IPS-20b (cell line): ENCODE measurements at regions not wholly inside any gene's neighbourhood (a gene's known extent, or its start where the extent isn't known, plus 50 kb on each side); places are given as distances from the start of the nearest gene placed in this dataset.

ENCODE experiments used
- H3K27ac ChIP-seq: one replicate; pipeline ENCODE4 v1.5.1; 2013; ENCODE audit warnings: low read length
- H3K27me3 ChIP-seq: 2 replicates; pipeline ENCODE4 v1.6.1; 2013; ENCODE audit warnings: mild to moderate bottlenecking, low read length, inconsistent platforms; ENCODE audit not compliant: insufficient read depth
- H3K36me3 ChIP-seq: 2 replicates; pipeline ENCODE4 v1.6.1; 2013; ENCODE audit warnings: low read depth, mild to moderate bottlenecking, inconsistent platforms, low read length, moderate library complexity; ENCODE audit not compliant: insufficient read depth
- H3K4me1 ChIP-seq: 2 replicates; pipeline ENCODE4 v1.6.1; 2013; ENCODE audit warnings: mild to moderate bottlenecking, control low read depth, inconsistent platforms, low read length, moderate library complexity; ENCODE audit not compliant: insufficient read depth
- H3K4me3 ChIP-seq: 2 replicates; pipeline ENCODE4 v1.5.1; 2013; ENCODE audit warnings: mild to moderate bottlenecking, low read length, inconsistent platforms
- H3K9ac ChIP-seq: 2 replicates; pipeline ENCODE4 v1.6.1; 2013; ENCODE audit warnings: low read depth, mild to moderate bottlenecking, inconsistent platforms, low read length, moderate library complexity
- H3K9me3 ChIP-seq: 2 replicates; pipeline ENCODE4 v1.6.1; 2013; ENCODE audit warnings: mild to moderate bottlenecking, low read depth, low read length, inconsistent platforms; ENCODE audit not compliant: insufficient read depth

DNA sequence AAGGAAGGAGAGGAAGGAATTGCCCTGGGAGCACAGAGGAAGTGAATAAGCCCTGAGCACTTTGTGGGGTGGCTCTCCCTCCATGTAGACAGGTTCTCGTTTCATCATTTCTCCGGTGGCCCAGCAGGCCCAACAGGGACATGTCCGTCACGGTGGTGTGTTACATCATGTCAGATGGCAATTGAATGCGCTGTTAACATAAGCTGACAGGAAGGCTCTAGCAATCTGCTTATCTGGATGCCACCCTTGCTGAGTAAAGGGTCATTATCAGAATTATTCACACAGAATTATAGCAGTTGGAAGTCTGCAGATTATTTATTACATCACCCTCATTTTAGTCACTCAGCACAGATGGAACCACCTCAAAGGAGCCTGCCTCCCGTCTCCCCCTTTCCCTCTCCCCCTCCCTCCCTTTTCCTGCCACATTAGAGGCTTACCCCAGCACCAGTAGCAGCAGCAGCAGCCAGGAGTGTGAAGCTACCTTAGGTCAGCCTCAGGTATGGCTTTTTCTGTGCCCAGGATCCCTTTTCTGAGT lies 124.3 kb upstream of the TRIM2 start:
- Histone ChIP-seq H3K27ac (no peak overlapping the region), H3K4me3 (no peak overlapping the region)

GRCh38 chr4:153081006-153081580 lies 123.2 kb upstream of the TRIM2 start:
- H3K9me3 ChIP-seq, result no peaks in the 10 kb centered on the region
- no peak overlapping the region for H3K9ac ChIP-seq
- H3K4me1 ChIP-seq, result peaks cover 14% of the 10 kb centered on the region; the same call in 1 of the 2 replicates
- H3K4me3 ChIP-seq, result no peak overlapping the region
- no peak overlapping the region for H3K27ac ChIP-seq
- H3K27me3 ChIP-seq, result peaks cover 10% of the 10 kb centered on the region; the same call in 1 of the 2 replicates
- H3K36me3 ChIP-seq, result no peaks in the 10 kb centered on the region

More for the DNA sequence above, 124.3 kb upstream of the TRIM2 start:
- H3K9ac ChIP-seq, result no peak overlapping the region
- H3K4me1 ChIP-seq, result peaks cover 14% of the 10 kb centered on the region; the same call in 1 of the 2 replicates
- peaks cover 8% of the 10 kb centered on the region; the same call in 1 of the 2 replicates for H3K27me3 ChIP-seq
- H3K9me3 ChIP-seq, result no peaks in the 10 kb centered on the region
- no peaks in the 10 kb centered on the region for H3K36me3 ChIP-seq

GRCh38 chr4:153081693-153082092 lies 122.5 kb upstream of the TRIM2 start:
- H3K36me3 ChIP-seq, result no peaks in the 10 kb centered on the region
- H3K9ac ChIP-seq, result no peak overlapping the region
- no peaks in the 10 kb centered on the region for H3K9me3 ChIP-seq
- H3K27me3 ChIP-seq, result peaks cover 10% of the 10 kb centered on the region; the same call in 1 of the 2 replicates
- peaks cover 14% of the 10 kb centered on the region; the same call in 1 of the 2 replicates for H3K4me1 ChIP-seq
- no peak overlapping the region for H3K27ac ChIP-seq
- no peak overlapping the region for H3K4me3 ChIP-seq

GRCh38 chr4:153082322-153083301 lies 121.6 kb upstream of the TRIM2 start:
- H3K27ac ChIP-seq, result no peak overlapping the region
- peaks cover 10% of the 10 kb centered on the region; the same call in 1 of the 2 replicates for H3K27me3 ChIP-seq
- H3K9me3 ChIP-seq, result no peaks in the 10 kb centered on the region
- H3K9ac ChIP-seq, result peak overlapping the region; percentile 10; the same call in 1 of the 2 replicates
- H3K4me3 ChIP-seq, result peak overlapping the region; percentile 5; the same call in 1 of the 2 replicates
- H3K36me3 ChIP-seq, result no peaks in the 10 kb centered on the region
- peaks cover 14% of the 10 kb centered on the region; the same call in 1 of the 2 replicates for H3K4me1 ChIP-seq

- H3K27ac ChIP-seq, result no peak overlapping the region
- H3K27me3 ChIP-seq, result peaks cover 10% of the 10 kb centered on the region; the same call in 1 of the 2 replicates
- H3K4me3 ChIP-seq, result no peak overlapping the region; the same call in 1 of the 2 replicates
- H3K36me3 ChIP-seq, result no peaks in the 10 kb centered on the region
- no peaks in the 10 kb centered on the region for H3K9me3 ChIP-seq
- peaks cover 14% of the 10 kb centered on the region; the same call in 1 of the 2 replicates for H3K4me1 ChIP-seq
- peak overlapping the region; percentile 14; the same call in 1 of the 2 replicates for H3K9ac ChIP-seq
Observed at GRCh38 chr4:153083447-153083947, 120.7 kb upstream of the TRIM2 start.

DNA sequence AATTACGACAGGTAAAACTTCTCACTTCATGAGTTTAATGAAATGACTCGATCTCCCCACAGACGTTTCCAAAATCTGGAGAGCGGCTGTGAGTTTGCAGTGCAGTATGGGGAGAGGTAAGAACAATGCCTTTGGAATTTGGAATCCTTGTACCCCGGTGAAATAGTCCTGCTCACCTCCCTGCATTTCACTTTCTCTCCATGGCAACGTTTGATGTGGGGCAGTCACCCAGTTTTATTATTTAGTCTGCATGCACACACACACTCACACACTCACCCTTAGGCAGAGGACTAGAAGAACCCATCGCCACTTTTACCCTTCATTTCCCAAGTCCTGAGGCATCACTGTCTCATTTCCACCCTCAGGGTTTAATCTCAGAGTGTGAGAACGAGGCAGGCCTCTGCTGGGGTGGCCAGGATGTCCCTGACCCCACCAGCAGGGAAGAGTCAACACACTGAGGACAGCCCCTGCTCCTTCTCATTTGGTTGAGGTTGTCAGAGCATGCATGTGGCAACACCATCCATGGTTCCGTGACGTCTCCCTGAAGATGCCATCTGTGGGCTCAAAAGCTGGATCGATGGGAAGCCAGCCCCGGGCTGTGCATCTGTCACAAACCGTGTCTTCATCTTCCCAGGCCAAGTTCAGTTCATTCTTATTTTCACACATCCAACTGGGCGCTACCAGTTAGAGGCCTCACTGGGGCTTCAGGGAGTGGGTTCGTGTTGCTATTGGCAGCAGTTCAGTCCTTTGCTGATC lies 119.8 kb upstream of the TRIM2 start:
- H3K9me3 ChIP-seq, result no peaks in the 10 kb centered on the region
- no peak overlapping the region for H3K27ac ChIP-seq
- no peaks in the 10 kb centered on the region for H3K36me3 ChIP-seq
- peaks cover 10% of the 10 kb centered on the region; the same call in 1 of the 2 replicates for H3K27me3 ChIP-seq
- no peak overlapping the region for H3K9ac ChIP-seq
- peaks cover 14% of the 10 kb centered on the region; the same call in 1 of the 2 replicates for H3K4me1 ChIP-seq
- no peak overlapping the region for H3K4me3 ChIP-seq

DNA sequence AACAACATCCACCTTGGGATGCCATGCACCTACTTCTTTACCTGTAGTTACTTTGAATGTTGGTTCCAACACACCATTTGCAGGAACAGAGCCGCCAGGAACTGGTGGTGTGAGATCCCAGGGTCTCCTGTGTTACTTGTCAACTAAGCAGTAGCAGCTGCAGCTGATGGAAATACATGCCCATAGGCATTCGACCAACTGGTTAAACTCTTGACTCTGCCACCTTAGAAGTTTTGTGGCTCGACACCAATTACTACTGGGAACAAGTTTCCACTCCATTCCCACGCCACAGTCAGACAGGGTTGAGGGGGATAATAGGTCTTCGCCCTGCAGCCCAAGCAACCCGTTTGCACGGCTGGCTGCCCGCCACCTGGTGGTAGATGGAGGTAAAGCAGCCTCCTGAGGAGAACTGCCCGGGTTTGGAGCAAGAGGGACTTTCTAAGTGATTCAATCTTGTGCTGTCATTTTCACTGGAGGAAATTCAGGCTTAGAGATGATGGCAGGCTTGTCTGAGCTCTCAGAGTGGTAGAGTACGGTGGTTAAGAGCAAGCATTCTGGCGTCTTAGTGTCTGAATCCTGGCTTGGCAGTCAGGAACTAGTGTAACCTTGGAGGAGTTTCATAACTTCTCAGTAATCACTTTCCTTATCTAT lies 119.1 kb upstream of the TRIM2 start:
- Histone ChIP-seq H3K9ac (no peak overlapping the region), H3K4me3 (no peak overlapping the region), H3K9me3 (no peaks in the 10 kb centered on the region), H3K36me3 (no peaks in the 10 kb centered on the region), H3K27me3 (peaks cover 10% of the 10 kb centered on the region; the same call in 1 of the 2 replicates), H3K4me1 (peaks cover 14% of the 10 kb centered on the region; the same call in 1 of the 2 replicates), H3K27ac (no peak overlapping the region)

DNA sequence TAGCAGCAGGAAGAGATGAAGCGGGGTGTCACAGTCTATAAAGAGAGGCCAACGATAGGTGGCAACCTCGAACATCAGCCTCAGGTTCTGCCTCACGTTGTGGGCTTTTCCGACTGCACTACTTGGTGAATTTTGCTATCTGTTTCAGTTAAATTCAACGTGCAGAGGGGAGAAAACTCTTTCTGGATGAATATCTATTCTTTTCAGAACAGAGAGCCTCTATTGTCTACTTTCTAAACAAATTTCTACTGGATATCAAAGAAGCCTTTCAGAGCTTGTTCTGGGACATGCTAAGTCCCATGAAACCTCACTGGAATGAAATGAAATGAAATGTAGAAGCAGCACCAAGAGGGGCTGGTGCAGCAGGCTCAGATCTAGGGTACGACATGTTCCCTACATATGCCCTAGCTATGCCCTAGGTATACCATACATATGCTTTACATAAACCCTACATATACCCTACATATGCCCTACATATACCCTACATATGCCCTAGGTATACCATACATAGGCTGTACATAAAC lies 116.5 kb upstream of the TRIM2 start:
- no peak overlapping the region for H3K4me3 ChIP-seq

DNA sequence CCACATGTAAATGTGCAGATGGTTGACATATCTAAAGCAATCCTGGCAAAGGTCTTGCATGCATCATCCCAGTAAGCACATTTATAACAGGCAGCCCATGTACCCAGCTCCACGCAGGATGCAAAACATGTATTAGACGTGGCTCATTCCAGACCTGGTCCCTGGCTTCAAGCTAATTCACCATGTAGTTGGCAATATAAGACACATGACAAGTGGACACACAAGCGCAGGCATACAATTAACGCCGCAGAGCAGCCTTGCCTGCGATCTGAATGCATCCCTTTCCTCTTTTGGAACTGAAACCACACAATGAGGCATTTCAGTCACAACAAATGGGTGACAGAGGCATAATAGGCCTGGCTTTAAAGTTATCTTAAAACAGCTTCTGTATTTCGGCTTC lies 114.5 kb upstream of the TRIM2 start:
- H3K4me3 ChIP-seq, result no peak overlapping the region
- no peak overlapping the region for H3K9ac ChIP-seq

More for the DNA sequence above, 116.5 kb upstream of the TRIM2 start:
- Histone ChIP-seq H3K27ac (no peak overlapping the region), H3K9ac (no peak overlapping the region), H3K36me3 (no peaks in the 10 kb centered on the region), H3K4me1 (peaks cover 13% of the 10 kb centered on the region; the same call in 1 of the 2 replicates), H3K9me3 (no peaks in the 10 kb centered on the region), H3K27me3 (peaks cover 10% of the 10 kb centered on the region; the same call in 1 of the 2 replicates)

GRCh38 chr4:153090181-153090580 lies 114.1 kb upstream of the TRIM2 start:
- H3K9me3 ChIP-seq, result no peaks in the 10 kb centered on the region
- no peak overlapping the region for H3K4me3 ChIP-seq
- no peak overlapping the region for H3K9ac ChIP-seq
- H3K4me1 ChIP-seq, result no peaks in the 10 kb centered on the region; the same call in 1 of the 2 replicates
- H3K27ac ChIP-seq, result no peak overlapping the region
- H3K27me3 ChIP-seq, result no peaks in the 10 kb centered on the region
- no peaks in the 10 kb centered on the region for H3K36me3 ChIP-seq

More for the DNA sequence above, 114.5 kb upstream of the TRIM2 start:
- Histone ChIP-seq H3K4me1 (no peaks in the 10 kb centered on the region; the same call in 1 of the 2 replicates), H3K36me3 (no peaks in the 10 kb centered on the region), H3K27me3 (peaks cover 3% of the 10 kb centered on the region; the same call in 1 of the 2 replicates), H3K27ac (no peak overlapping the region), H3K9me3 (no peaks in the 10 kb centered on the region)
